AG08396 (cell line): ENCODE measurements at regions not wholly inside any gene's neighbourhood (a gene's known extent, or its start where the extent isn't known, plus 50 kb on each side); places are given as distances from the start of the nearest gene placed in this dataset.

Experiments
- DNase-seq: peaks from one replicate; pipeline ENCODE4 v3.0.0; 2012; ENCODE audit warnings: low spot score, mixed read lengths

GRCh38 chr6:77403424-77403823, 59.9 kb downstream of the HTR1B start:
- DNase-seq: peak; percentile 38

GRCh38 chr6:77401231-77401630, 62.1 kb downstream of the HTR1B start:
- DNase-seq: no peak

- no peak for DNase-seq
Measured at GRCh38 chr6:77397561-77397960, 65.7 kb downstream of the HTR1B start.

DNA sequence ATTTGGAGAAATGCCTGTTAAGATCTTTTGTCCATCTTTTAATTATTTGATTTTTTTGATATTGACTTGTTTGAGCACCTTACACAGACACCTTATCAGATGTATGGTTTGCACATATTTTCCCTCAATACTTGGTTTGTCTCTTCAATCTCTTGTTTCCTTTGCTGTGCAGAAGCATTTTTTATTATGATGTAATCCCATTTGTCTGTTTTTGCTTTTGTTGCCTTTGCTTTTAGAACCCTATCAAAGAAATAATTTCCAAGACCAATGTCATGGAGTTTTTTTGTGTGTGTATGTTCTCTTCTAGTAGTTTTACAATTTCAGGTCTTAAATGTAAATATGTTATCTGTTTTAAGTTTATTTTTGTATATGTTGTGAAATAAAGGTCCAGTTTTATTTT, 73.9 kb downstream of the HTR1B start:
- no peak for DNase-seq

- DNase-seq: no peak
Measured at GRCh38 chr6:77383026-77383425, 80.3 kb downstream of the HTR1B start.

GRCh38 chr6:77373955-77374354, 89.3 kb downstream of the HTR1B start:
- DNase-seq: no peak

DNA sequence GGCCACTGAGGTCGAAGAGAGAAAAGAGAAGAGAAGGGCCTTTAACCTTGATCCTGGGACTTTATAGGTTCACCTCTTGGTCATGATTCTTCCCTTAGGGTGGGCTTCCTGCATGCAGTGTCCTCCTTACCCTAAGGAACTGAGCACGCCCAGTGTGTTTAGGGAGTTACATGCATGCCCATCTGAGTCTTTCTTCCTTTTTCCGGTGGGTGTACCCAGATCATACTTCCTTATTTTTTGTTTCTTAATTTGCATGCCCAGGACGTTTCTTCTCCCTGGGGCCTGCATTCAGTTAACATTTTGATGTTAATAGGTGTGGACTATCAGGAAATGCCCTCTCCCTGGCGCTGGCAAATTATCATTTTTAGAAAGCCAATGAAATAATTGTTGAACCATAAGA, 91.5 kb downstream of the HTR1B start:
- DNase-seq: no peak

GRCh38 chr6:77368660-77369313, 94.5 kb downstream of the HTR1B start:
- peak; percentile 13 for DNase-seq

GRCh38 chr6:77366798-77367197, 96.5 kb downstream of the HTR1B start:
- no peak for DNase-seq

- no peak for DNase-seq
Measured at GRCh38 chr6:77363702-77364101, 99.6 kb downstream of the HTR1B start.

GRCh38 chr6:77362055-77362454, 101.2 kb downstream of the HTR1B start:
- no peak for DNase-seq

DNA sequence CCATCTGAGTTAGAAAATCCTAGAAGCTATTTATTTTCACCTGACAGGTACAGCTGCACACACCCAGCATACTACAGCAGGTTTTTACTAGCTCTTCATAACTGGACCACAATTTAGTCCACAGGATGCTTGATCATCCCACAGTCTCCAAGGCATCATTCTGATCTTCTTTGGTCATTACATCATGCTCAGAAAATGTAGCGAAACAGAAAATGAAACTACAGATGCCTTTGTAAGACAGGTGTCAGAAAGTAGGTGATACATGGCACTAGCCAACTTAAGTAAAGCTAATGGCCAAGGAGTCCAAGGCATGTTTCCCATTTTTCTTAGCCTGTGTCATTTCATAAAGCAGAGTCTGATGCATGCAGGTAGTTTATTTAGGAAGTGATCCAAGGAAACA, 102.3 kb downstream of the HTR1B start:
- DNase-seq: no peak

GRCh38 chr6:77356821-77357220, 106.5 kb downstream of the HTR1B start:
- DNase-seq: no peak

DNA sequence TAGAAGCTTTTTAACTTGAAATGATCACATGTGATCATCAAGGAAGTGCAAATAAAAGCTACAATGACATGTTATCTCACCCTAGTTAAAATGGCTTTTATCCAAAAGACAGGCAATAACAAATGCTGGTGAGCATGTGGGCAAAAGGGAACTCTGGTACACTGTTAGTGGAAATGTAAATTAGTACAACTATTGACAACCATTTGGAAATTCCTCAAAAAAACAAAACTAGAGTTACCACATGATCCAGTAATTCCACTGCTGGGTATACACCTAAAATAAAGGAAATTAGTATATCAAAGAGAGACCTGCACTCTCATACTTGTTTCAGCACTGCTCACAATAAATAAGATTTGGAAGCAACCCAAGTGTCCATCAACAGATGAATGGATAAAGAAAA, 108.7 kb downstream of the HTR1B start:
- DNase-seq: no peak

- DNase-seq: no peak
Measured at GRCh38 chr6:77353129-77353528, 110.2 kb downstream of the HTR1B start.

DNA sequence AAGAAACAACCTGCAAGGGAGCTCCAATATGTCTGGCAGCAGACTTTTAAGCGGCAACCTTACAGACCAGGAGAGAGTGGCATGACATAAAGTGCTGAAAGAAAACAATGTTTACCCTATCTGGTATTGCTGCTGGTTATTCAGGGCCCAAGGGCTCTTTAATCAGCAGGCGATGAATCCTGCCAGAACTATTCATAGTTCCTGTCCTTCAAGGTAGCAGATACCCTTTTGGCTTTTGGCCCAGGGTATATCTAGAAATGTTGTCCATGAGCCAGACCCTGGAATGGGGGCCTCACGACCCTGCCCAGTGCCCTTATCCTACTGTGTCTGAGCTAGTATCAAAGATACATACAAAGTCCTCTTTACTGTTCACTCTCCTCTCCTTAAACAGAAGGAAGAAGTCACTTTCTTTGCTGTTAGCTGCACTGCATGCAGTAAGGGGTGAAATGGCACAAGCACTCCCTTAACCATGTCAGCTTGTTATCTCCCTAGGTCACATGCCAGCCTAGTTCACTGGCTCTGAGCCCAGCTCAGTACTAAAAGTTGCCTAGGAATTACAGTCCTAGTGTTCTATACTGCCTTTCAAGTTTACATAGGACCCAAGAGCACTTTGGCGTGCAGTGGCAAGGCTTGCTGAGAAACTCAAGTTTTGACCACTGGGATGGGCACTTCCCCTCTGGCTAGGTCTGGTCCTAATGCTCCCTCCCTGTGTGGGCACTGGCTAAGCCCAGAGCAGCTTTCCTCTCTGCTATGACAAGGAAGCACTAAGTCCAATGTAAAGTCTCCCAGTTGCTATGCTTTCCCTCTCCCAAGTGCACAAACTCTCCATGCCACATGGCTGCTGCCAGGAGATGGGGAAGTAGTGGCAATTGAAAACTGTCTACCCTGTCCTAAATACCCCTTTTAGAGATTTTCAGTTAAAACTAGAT, 122.0 kb downstream of the HTR1B start:
- DNase-seq: no peak

DNA sequence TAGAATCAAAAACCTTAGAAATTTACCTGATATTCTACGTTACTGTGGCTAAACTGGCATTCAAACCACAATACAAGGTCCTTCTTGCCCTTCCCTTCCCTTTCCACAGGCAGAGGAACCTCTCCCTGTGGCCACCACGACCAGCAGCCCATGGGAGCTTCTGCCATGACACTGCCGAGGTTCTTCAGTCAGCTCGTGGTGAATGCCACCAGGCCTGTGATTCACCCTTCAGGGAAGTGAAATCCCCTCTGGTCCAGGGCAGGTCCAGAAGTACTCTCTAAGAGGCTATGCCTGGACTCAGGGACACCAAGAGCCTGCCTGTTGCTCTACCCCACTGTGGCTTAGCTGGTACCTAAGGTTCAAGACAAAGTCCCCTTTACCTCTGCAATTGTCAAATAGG, 123.0 kb downstream of the HTR1B start:
- no peak for DNase-seq

DNA sequence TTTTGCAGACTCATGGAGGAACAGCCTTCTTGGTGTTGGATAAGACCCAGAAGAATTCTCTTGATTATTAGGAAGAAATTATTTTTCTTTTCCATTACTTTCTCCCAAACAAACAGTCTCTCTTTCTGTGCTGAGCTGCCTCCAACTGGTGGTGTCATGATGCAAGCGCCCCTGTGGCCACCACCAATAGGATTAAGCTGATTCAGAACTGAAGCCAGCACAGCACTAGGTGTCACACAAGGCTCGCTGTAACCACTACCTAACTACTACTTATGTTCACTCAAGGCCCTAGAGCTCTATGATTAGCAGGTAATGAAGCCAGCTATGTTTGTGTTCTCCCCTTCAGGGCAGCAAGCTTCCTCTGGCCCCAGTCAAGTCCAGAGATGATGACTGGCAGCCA, 123.4 kb downstream of the HTR1B start:
- DNase-seq: no peak

DNA sequence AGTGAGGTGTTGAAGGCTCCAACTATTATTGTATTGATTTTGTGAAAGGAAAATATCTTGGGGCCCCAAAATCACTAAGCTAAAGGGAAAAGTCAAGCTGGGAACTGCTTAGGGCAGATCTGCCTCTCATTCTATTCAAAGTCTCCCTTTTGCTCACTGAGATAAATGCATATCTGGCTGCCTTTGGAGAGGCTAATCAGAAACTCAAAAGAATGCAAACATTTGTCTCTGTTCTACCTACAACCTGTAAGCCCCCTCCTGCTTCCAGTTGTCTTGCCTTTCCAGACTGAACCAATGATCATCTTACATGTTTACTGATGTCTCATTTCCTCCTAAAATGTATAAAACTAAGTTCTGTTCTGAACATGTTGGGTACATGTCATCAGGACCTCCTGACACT, 125.9 kb downstream of the HTR1B start:
- DNase-seq: no peak

- no peak for DNase-seq
Measured at GRCh38 chr6:77334093-77334492, 129.2 kb downstream of the HTR1B start.

- DNase-seq: no peak
Measured at GRCh38 chr6:77332915-77333623, 130.2 kb downstream of the HTR1B start.

DNA sequence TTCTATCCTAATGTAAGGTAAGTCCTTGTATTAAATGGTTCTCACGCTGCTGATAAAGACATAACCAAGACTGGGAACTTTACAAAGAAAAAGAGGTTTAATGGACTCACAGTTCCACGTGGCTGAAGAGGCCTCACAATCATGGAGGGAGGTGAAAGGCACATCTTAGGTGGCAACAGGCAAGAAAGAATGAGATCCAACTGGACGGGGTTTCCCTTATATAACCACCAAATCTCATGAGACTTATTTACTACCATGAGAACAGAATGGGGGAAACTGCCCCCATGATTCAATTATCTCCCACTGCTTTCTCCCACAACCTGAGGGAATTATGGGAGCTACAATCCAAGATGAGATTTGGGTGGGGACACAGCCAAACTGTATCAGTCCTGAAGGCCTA, 136.6 kb downstream of the HTR1B start:
- DNase-seq: no peak

DNA sequence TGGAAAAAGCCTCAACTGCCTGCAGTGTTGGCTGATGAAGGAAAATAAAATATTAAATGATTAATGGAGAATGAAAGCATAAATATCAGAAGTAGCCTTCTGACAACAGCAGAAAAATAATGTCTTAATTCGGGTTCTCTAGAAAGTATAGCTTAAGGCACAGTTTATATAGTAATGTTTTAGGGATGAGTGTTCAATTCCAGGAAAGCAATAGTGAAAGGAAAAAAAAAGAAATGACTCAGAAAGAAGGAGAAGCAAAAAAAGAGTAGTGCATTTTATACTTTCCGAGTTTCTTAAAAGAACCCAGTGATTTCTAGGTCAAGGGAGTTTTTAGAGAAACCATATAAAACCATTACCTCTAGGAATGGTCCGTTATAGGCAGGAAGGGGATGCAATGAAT, 137.3 kb downstream of the HTR1B start:
- no peak for DNase-seq
